Spleen (tissue), 11 donors: ENCODE measurements at regions not wholly inside any gene's neighbourhood (a gene's known extent, or its start where the extent isn't known, plus 50 kb on each side); places are given as distances from the start of the nearest gene placed in this dataset.

Experiments
- DNase-seq: peaks from one replicate; pipeline ENCODE4 v3.0.0-alpha.2; 2020
- H3K27ac ChIP-seq, 8 donors: fragments of 200-600 bp; sonication (generic) in 7 of 8; 1 replicate in 4 of 8; 2 replicates in 4 of 8; pipeline versions ENCODE4 v1.5.0 to v1.8.0; 2016 to 2021; ENCODE audit warnings: inconsistent platforms in 4 of 8, mild to moderate bottlenecking in 4 of 8, moderate library complexity in 1 of 8
- H3K27me3 ChIP-seq, 7 donors: fragments of 200-600 bp; sonication (generic) in 6 of 7; replicated peaks in 1 of 7; 1 replicate in 4 of 7; 2 replicates in 3 of 7; pipeline versions ENCODE4 v1.5.0 to v1.8.0; 2016 to 2021; ENCODE audit warnings: inconsistent platforms in 3 of 7, mild to moderate bottlenecking in 1 of 7
- H3K36me3 ChIP-seq, 6 donors: fragments of 200-600 bp; sonication (generic) in 5 of 6; 1 replicate in 4 of 6; 2 replicates in 2 of 6; pipeline versions ENCODE4 v1.5.0 to v1.8.0; 2016 to 2021; ENCODE audit warnings: inconsistent platforms in 2 of 6
- H3K4me1 ChIP-seq, 6 donors: fragments of 200-600 bp; sonication (generic) in 5 of 6; 1 replicate in 3 of 6; 2 replicates in 3 of 6; pipeline versions ENCODE4 v1.5.0 to v1.8.0; 2016 to 2021; ENCODE audit warnings: inconsistent platforms in 3 of 6
- H3K4me3 ChIP-seq, 8 donors: fragments of 200-600 bp; sonication (generic) in 7 of 8; 1 replicate in 4 of 8; 2 replicates in 4 of 8; pipeline versions ENCODE4 v1.5.0 to v1.8.0; 2016 to 2021; ENCODE audit warnings: inconsistent platforms in 4 of 8, mild to moderate bottlenecking in 4 of 8, moderate library complexity in 2 of 8
- H3K9me3 ChIP-seq, 8 donors: fragments of 200-600 bp; sonication (generic) in 7 of 8; 1 replicate in 4 of 8; 2 replicates in 4 of 8; pipeline versions ENCODE4 v1.5.0 to v1.8.0; 2016 to 2021; ENCODE audit warnings: inconsistent platforms in 4 of 8
- POLR2A ChIP-seq, 3 donors: fragments of 450-650 bp; IDR thresholded peaks; one replicate each; pipeline ENCODE4 v1.5.1; 2017; ENCODE audit warnings: antibody characterized with exemption in 3 of 3, mild to moderate bottlenecking in 1 of 3
- POLR2AphosphoS5 ChIP-seq, 3 donors: sonication (generic); formaldehyde crosslinking; IDR thresholded peaks; one replicate each; pipeline ENCODE4 v1.5.1; 2017; ENCODE audit warnings: antibody characterized with exemption in 3 of 3
- WGBS, 5 donors: extraction: QIAGEN DNeasy Blood & Tissue Kit in 3 of 5; methylation state at CpG; one replicate each; pipeline versions ENCODE4 v1.1.5 to v1.1.7; 2013 to 2018; 5-methylcytosine and 5-hydroxymethylcytosine counted together
- intact Hi-C: fragments of 100-400 bp; cut with DNase I; formaldehyde crosslinking; loops from one replicate; pipeline ENCODE4 v1.15.0; 2023; ENCODE audit warnings: low total_unique reads
- TF ChIP-seq, protein P1 (sequence below), 11 experiments: fragments of 200-600 bp in 7 of 11; fragments of 450-650 bp in 4 of 11; sonication (generic) in 4 of 11; IDR thresholded peaks in 8 of 11; conservative IDR thresholded peaks in 3 of 11; 1 replicate in 7 of 11; 2 replicates in 4 of 11; pipeline versions ENCODE4 v1.4.0 to v1.8.0; 2016 to 2021; ENCODE audit warnings: antibody characterized with exemption in 11 of 11, inconsistent platforms in 4 of 11, mild to moderate bottlenecking in 1 of 11
- donor health status: healthy with polysubstance abuse.
- donor health status: DM: no; HTN: no; CAD: no; lungs with moderate emphysema.
- donor health status: DM: no; HTN: no; CAD: no.
- donor health status: Bipolar disorder and iron deficiency.
- donor health status: healthy.
- donor health status: DM: no; HTN: no; CAD: no.
- donor health status: DM: yes; HTN: yes; CAD: no.

DNA sequence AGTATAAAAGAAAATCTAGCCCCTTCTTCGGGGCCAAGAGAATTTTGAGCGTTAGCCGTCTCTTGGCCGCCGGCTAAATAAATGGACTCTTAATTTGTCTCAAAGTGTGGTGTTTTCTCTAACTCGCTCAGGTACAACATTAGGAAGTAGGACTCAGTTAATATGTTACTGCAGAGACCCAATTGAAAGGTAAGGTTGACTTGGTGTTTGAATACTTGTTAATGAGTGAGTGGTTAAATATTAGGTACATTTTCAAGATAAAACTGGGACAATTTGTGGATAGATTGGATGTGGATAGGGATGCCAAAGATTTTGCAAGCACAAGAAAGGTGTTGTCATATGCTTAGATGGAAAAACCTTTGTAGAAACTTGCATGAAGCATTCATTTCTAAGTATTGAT, 1177.3 kb upstream of the CDH18 start:
- Histone ChIP-seq H3K9me3 (peaks cover 0 to 14% (median 2%) of the 10 kb centered on the region in 8 donors), H3K27me3 (no peaks in the 10 kb centered on the region), H3K4me1 (no peaks in the 10 kb centered on the region), H3K4me3 (no peak overlapping the region), H3K27ac (no peak overlapping the region), H3K36me3 (no peaks in the 10 kb centered on the region)
- DNase-seq = no peak
- intact Hi-C loops = no loop called here
- 63 to 86% (median 74%) methylated on average over 6 of the region's 6 CpGs for WGBS, 5 donors
- TF ChIP-seq POLR2A (IDR thresholded peaks at IDR 0.05) = no peak
- TF ChIP-seq, protein P1, sequence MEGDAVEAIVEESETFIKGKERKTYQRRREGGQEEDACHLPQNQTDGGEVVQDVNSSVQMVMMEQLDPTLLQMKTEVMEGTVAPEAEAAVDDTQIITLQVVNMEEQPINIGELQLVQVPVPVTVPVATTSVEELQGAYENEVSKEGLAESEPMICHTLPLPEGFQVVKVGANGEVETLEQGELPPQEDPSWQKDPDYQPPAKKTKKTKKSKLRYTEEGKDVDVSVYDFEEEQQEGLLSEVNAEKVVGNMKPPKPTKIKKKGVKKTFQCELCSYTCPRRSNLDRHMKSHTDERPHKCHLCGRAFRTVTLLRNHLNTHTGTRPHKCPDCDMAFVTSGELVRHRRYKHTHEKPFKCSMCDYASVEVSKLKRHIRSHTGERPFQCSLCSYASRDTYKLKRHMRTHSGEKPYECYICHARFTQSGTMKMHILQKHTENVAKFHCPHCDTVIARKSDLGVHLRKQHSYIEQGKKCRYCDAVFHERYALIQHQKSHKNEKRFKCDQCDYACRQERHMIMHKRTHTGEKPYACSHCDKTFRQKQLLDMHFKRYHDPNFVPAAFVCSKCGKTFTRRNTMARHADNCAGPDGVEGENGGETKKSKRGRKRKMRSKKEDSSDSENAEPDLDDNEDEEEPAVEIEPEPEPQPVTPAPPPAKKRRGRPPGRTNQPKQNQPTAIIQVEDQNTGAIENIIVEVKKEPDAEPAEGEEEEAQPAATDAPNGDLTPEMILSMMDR (IDR thresholded peaks at IDR 0.05 in 8 of 11, conservative IDR thresholded peaks at IDR 0.05 in 3 of 11) = no peak
- TF ChIP-seq POLR2AphosphoS5 (IDR thresholded peaks at IDR 0.05) = no peak

- 62 to 73% (median 68%) methylated on average over 4 of the region's 4 CpGs for WGBS, 5 donors
- H3K9me3 ChIP-seq = peaks cover 0 to 14% (median 2%) of the 10 kb centered on the region in 8 donors
- TF ChIP-seq, protein P1 (IDR thresholded peaks at IDR 0.05 in 8 of 11, conservative IDR thresholded peaks at IDR 0.05 in 3 of 11) = no peak
- no peak for DNase-seq
- H3K4me3 ChIP-seq = no peak overlapping the region
- H3K4me1 ChIP-seq = no peaks in the 10 kb centered on the region
- intact Hi-C loops = no loop called here
- no peak overlapping the region for H3K27ac ChIP-seq
- H3K27me3 ChIP-seq = no peaks in the 10 kb centered on the region
- no peaks in the 10 kb centered on the region for H3K36me3 ChIP-seq
Observed at GRCh38 chr5:21164425-21164824, 1176.4 kb upstream of the CDH18 start.

DNA sequence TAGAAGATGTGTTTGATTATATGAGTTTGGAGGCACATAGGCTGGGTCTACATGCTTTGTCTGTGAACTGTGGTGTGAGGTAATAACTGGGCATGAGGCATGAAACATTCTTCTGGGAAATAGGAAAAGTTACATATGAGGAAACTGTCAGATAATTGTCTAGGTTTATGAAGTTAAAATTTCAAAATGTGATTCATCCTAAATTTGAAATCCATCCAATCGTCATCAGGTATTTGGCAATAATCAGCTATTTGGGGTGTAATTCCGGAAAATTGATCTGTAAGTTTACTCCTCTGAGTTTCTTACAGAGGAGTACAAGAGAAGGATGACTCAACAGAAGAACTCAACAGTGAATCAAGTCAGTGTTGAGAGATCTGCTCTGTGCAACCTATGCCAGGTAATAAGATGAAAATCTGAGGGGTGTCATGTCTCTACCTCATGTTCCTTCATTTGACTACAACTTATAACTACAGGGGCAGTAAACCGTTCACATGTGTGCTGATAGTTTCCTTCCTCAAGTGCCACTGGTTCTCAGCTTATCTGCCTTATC, 1171.6 kb upstream of the CDH18 start:
- no peaks in the 10 kb centered on the region for H3K36me3 ChIP-seq
- no peak for TF ChIP-seq POLR2A (IDR thresholded peaks at IDR 0.05)
- no peak for TF ChIP-seq POLR2AphosphoS5 (IDR thresholded peaks at IDR 0.05)
- no peak overlapping the region for H3K4me3 ChIP-seq
- no peaks in the 10 kb centered on the region for H3K4me1 ChIP-seq
- H3K27me3 ChIP-seq = no peaks in the 10 kb centered on the region
- intact Hi-C loops = no loop called here
- no peak for DNase-seq
- no peak overlapping the region for H3K27ac ChIP-seq
- peaks cover 0 to 8% (median 0%) of the 10 kb centered on the region in 8 donors for H3K9me3 ChIP-seq
- 60 to 79% (median 67%) methylated on average over 3 of the region's 3 CpGs for WGBS, 5 donors

- Histone ChIP-seq H3K4me3 (no peak overlapping the region), H3K27me3 (no peaks in the 10 kb centered on the region), H3K36me3 (no peaks in the 10 kb centered on the region), H3K9me3 (peaks cover 0 to 6% (median 0%) of the 10 kb centered on the region in 8 donors), H3K4me1 (no peaks in the 10 kb centered on the region), H3K27ac (no peak overlapping the region)
- no peak for DNase-seq
- TF ChIP-seq, protein P1 (IDR thresholded peaks at IDR 0.05 in 8 of 11, conservative IDR thresholded peaks at IDR 0.05 in 3 of 11) = no peak
- TF ChIP-seq POLR2AphosphoS5 (IDR thresholded peaks at IDR 0.05) (no peak), POLR2A (IDR thresholded peaks at IDR 0.05) (no peak)
- WGBS, 5 donors = 65 to 96% (median 85%) methylated on average over 2 of the region's 2 CpGs
- intact Hi-C loops = no loop called here
Observed at GRCh38 chr5:21154526-21154925, 1166.5 kb upstream of the CDH18 start.

GRCh38 chr5:21152611-21153010, 1164.6 kb upstream of the CDH18 start:
- H3K27ac ChIP-seq = no peak overlapping the region
- H3K36me3 ChIP-seq = no peaks in the 10 kb centered on the region
- peaks cover 0 to 18% (median 0%) of the 10 kb centered on the region in 8 donors for H3K9me3 ChIP-seq
- no peaks in the 10 kb centered on the region for H3K4me1 ChIP-seq
- no peaks in the 10 kb centered on the region for H3K27me3 ChIP-seq
- no peak overlapping the region for H3K4me3 ChIP-seq
- no peak for DNase-seq
- intact Hi-C loops = no loop called here
- no peak for TF ChIP-seq POLR2A (IDR thresholded peaks at IDR 0.05)
- TF ChIP-seq, protein P1 (IDR thresholded peaks at IDR 0.05 in 8 of 11, conservative IDR thresholded peaks at IDR 0.05 in 3 of 11) = no peak
- no peak for TF ChIP-seq POLR2AphosphoS5 (IDR thresholded peaks at IDR 0.05)
